Tibial nerve (tissue), 4 donors: ENCODE measurements at regions not wholly inside any gene's neighbourhood (a gene's known extent, or its start where the extent isn't known, plus 50 kb on each side); places are given as distances from the start of the nearest gene placed in this dataset.

ENCODE experiments used
- CTCF ChIP-seq, 5 experiments: fragments of 200-600 bp in 3 of 5; fragments of 450-650 bp in 2 of 5; sonication (generic) in 3 of 5; IDR thresholded peaks; one replicate each; pipeline ENCODE4 v1.5.1; 2016 to 2019; ENCODE audit warnings: antibody characterized with exemption in 5 of 5, mild to moderate bottlenecking in 3 of 5, moderate library complexity in 2 of 5
- EP300 ChIP-seq, 2 donors: sonication (generic); formaldehyde crosslinking; IDR thresholded peaks; one replicate each; pipeline ENCODE4 v1.6.1; 2017; ENCODE audit warnings: antibody characterized with exemption in 2 of 2, mild to moderate bottlenecking in 1 of 2
- POLR2A ChIP-seq, 2 donors: fragments of 450-650 bp; IDR thresholded peaks; one replicate each; pipeline ENCODE4 v1.6.1; 2017; ENCODE audit warnings: antibody characterized with exemption in 2 of 2, mild to moderate bottlenecking in 2 of 2, moderate library complexity in 2 of 2

DNA sequence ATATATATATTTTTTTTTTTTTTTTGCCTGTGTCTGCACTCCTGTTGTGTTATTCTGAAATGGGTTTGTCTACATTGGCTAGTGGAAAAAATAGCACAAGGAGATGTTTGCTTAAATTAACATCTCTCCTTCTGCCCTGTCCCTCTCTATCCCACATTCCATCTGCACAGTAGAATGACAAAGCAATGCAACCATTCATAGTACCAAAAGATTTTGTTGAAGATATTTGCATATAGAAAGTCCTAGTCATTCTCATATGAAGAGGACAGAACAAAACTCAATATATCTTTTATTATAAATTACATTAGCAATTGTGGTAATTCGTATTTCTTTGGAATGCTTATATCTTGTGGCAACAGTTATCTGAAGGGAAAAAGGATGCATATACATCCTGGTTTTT lies 88.3 kb upstream of the AGA start:
- TF ChIP-seq POLR2A (IDR thresholded peaks at IDR 0.05) (no peak), CTCF (IDR thresholded peaks at IDR 0.05) (no peak), EP300 (IDR thresholded peaks at IDR 0.05) (no peak)
